ENCODE measurements at regions not wholly inside any gene's neighbourhood (a gene's known extent, or its start where the extent isn't known, plus 50 kb on each side); places are given as distances from the start of the nearest gene placed in this dataset.

GRCh38 chr2:147430408-147430807, 414.4 kb upstream of the ACVR2A start:
- TF ChIP-seq PATZ1 (CRISPR knock-in tag; IDR thresholded peaks at IDR 0.05; ENCODE audit: borderline replicate concordance) (no peak), ZNF70 (CRISPR knock-in tag; IDR thresholded peaks at IDR 0.05) (no peak), ZFP30 (CRISPR knock-in tag; IDR thresholded peaks at IDR 0.05) (no peak), ZFP3 (CRISPR knock-in tag; IDR thresholded peaks at IDR 0.05) (no peak)
